NCI-H2196 (cell line): ENCODE measurements at regions not wholly inside any gene's neighbourhood (a gene's known extent, or its start where the extent isn't known, plus 50 kb on each side); places are given as distances from the start of the nearest gene placed in this dataset.
"Not testable (repeated sequence)": the region's sequence is repeated elsewhere in the genome, so short reads cannot be mapped to it uniquely, and the experiment has no call there.

Experiments used
- DNase-seq: peaks from one replicate; lab custom pipeline; 2025; ENCODE audit not compliant: unreplicated experiment; lab: John Stamatoyannopoulos, UW

- DNase-seq = no peak
These were observed 357.9 kb upstream of the NOX3 start for GRCh38 chr6:155813548-155813947.

- no peak for DNase-seq
These were observed 351.6 kb upstream of the NOX3 start for GRCh38 chr6:155807243-155807642.

DNA sequence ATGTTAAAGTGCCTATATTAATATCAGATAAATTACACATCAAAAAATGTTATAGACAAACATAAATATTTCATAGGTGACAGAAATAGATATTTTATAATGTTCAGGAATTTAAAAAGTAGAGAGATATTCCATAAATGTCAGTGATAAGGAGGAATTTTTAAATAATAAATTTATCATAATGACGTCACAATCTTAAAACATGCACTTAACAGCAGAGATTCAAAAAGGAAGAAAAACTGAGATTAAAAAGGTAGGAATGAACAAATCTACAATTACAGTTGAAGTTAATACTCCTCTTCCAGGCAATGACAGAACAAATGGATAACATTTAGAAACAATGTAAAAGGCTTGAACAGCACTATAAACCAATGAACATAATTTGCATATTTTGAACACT lies 345.4 kb upstream of the NOX3 start:
- no peak for DNase-seq

DNA sequence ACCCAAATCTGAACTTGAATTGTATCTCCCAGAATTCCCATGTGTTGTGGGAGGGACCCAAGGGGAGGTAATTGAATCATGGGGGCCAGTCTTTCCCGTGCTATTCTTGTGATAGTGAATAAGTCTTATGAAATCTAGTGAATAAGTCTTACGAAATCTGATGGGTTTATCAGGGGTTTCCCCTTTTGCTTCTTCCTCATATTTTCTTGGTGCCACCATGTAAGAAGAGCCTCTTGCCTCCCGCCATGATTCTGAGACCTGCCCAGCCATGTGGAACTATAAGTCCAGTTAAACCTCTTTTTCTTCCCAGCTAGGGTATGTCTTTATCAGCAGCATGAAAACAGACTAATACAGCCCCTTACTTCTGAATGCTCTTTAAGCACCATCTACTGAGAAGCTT lies 343.2 kb upstream of the NOX3 start:
- not testable (repeated sequence) for DNase-seq

- no peak for DNase-seq
These were observed 339.6 kb upstream of the NOX3 start for GRCh38 chr6:155795173-155795796.

GRCh38 chr6:155791891-155792290 lies 336.3 kb upstream of the NOX3 start:
- DNase-seq = no peak

GRCh38 chr6:155791186-155791585 lies 335.5 kb upstream of the NOX3 start:
- DNase-seq = no peak

GRCh38 chr6:155787168-155787567 lies 331.5 kb upstream of the NOX3 start:
- DNase-seq = no peak

- no peak for DNase-seq
These were observed 330.9 kb upstream of the NOX3 start for GRCh38 chr6:155786528-155786927.

DNA sequence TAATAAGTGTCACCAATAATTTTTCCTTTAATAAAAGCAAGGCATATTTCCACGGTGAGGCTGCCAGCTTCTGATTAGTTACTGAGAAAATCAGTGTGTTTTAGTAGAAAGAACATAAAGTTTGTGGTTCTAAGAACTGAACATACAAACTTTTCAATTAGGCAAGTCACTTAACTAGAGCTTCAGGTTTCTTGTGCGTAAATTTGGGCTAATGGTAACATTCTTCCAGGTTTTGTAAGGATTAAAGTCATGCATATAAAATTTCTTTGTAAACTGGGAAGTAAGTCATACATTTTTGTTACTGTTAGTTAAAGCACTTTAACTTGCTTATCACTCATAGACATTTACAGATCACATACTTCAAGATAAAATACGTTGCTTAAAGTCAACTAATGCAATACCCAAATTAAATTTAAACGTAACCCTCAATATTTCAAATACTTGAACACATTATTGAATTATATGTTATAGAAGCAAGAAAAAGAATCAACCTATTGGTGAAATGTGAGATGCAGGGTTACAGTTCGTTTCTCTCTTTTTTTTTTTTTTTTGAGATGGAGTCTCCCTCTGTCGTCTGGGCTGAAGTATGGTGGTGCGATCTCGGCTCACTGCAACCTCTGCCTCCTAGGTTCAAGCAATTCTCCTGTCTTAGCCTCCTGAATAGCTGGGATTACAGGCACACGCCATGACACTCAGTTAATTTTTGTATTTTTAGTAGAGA lies 327.3 kb upstream of the NOX3 start:
- no peak for DNase-seq

DNA sequence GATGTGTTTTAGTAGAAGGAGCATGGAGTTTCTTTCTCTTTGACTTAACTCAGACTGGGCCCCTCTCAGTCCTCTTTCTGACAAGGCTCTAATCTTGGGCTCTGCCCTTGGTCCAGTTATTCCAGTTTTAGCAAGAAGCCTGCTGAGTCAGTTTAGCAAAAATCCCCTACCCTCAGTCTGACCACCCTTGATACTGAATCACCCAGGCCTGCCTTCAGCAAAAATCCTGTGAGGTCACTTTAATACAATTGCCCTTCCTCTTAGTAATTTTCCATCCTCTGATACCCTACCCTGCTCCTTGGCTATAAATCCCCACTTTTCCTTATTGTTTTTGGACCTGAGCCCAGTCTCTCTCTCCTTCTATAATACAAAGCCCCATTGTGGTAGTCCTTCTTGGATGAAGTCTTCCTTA lies 326.7 kb upstream of the NOX3 start:
- DNase-seq = no peak

DNA sequence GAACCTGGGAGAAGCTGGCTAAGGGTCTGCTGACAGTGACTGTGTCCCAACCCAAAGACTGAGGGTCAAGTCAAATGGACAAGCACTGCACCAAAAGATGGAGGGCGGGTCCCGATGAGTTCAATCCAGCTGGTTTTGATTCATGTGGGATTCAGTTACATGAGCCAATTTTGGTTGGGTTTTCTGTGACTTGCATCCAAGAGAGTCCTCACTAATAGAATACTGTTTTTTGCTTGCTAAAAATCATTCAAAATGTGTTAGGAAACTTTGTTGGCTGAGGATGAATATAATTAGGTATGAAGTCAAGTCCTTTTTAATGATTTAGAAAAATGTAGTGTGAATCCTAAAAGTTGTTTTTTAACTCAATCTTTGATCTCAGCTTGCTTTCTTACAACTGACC lies 323.8 kb upstream of the NOX3 start:
- no peak for DNase-seq

GRCh38 chr6:155778336-155778735 lies 322.7 kb upstream of the NOX3 start:
- no peak for DNase-seq

DNA sequence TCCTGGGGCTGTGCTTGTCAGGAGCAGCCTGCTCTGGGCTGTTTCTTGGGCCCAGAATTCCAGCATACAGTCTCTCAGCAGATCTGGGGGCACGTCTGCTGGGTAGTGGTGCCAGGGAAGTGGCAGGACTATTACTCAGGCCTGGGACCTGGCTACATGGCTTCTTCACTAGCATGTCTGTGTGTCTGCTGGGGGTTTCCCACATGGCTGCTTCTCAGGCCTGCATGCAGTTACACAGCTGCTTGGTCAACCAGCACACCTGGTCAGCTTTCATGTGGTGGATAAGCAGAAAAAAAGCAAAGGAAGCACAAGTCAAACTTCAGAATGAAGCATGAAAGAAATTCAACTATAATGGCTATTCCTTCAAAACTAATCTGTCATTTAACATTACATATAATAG lies 316.2 kb upstream of the NOX3 start:
- no peak for DNase-seq

- DNase-seq = no peak
These were observed 315.2 kb upstream of the NOX3 start for GRCh38 chr6:155770856-155771255.

- DNase-seq = no peak
These were observed 314.7 kb upstream of the NOX3 start for GRCh38 chr6:155770313-155770712.

- DNase-seq = no peak
These were observed 309.9 kb upstream of the NOX3 start for GRCh38 chr6:155765275-155766194.

GRCh38 chr6:155762649-155763048 lies 307.0 kb upstream of the NOX3 start:
- DNase-seq = no peak

GRCh38 chr6:155755452-155755851 lies 299.8 kb upstream of the NOX3 start:
- DNase-seq = no peak

DNA sequence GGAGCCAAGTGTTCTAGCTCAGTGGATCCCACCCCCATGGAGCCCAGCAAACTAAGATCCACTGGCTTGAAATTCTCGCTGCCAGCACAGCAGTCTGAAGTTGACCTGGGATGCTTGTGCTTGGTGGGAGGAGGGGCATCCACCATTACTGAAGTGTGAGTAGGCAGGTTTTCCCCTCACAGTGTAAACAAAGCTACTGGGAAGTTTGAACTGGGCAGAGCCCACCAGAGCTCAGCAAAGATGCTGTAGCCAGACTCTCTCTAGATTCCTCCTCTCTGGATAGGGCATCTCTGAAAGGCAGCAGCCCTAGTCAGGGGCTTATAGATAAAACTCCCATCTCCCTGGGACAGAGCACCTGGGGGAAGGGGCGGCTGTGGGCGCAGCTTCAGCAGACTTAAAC lies 293.1 kb upstream of the NOX3 start:
- DNase-seq = not testable (repeated sequence)

GRCh38 chr6:155747491-155747890 lies 291.9 kb upstream of the NOX3 start:
- no peak for DNase-seq
